OCI-LY1 (cell line): ENCODE measurements at regions not wholly inside any gene's neighbourhood (a gene's known extent, or its start where the extent isn't known, plus 50 kb on each side); places are given as distances from the start of the nearest gene placed in this dataset.

Experiments
- H2AFZ ChIP-seq: fragments of 200-600 bp; sonication (generic), shearing (Covaris generic); 2 replicates; pipeline ENCODE4 v1.6.0; 2014; ENCODE audit warnings: antibody characterized with exemption, mild to moderate bottlenecking, low read length
- H3F3A ChIP-seq: fragments of 200-600 bp; sonication (generic), shearing (Covaris generic); 2 replicates; pipeline ENCODE4 v1.6.0; 2014; ENCODE audit warnings: mild to moderate bottlenecking, antibody characterized with exemption, low read length, moderate library complexity; ENCODE audit not compliant: insufficient read depth
- H3K27ac ChIP-seq: fragments of 200-600 bp; sonication (generic); 2 replicates; pipeline ENCODE4 v1.5.1; 2014; ENCODE audit warnings: low read length, mixed run types, mild to moderate bottlenecking, low read depth; ENCODE audit not compliant: poor library complexity, severe bottlenecking
- H3K27me3 ChIP-seq: fragments of 200-600 bp; sonication (generic); 2 replicates; pipeline ENCODE4 v1.6.0; 2014; ENCODE audit warnings: antibody characterized with exemption, mild to moderate bottlenecking, low read length, moderate library complexity; ENCODE audit not compliant: insufficient read depth
- H3K36me3 ChIP-seq: fragments of 200-600 bp; sonication (generic); 2 replicates; pipeline ENCODE4 v1.6.1; 2014; ENCODE audit warnings: mild to moderate bottlenecking, antibody characterized with exemption, low read length, moderate library complexity, mixed read lengths; ENCODE audit not compliant: insufficient read depth
- H3K4me1 ChIP-seq: fragments of 200-600 bp; sonication (generic); 2 replicates; pipeline ENCODE4 v1.5.1; 2014; ENCODE audit warnings: mild to moderate bottlenecking, low read length, moderate library complexity; ENCODE audit not compliant: insufficient read depth, severe bottlenecking
- H3K4me2 ChIP-seq: fragments of 200-600 bp; sonication (generic), shearing (Covaris generic); 2 replicates; pipeline ENCODE4 v1.6.1; 2014; ENCODE audit warnings: low read length
- H3K4me3 ChIP-seq: fragments of 200-600 bp; sonication (generic); 2 replicates; pipeline ENCODE4 v1.5.1; 2014; ENCODE audit warnings: low read length, low read depth, mild to moderate bottlenecking, mixed read lengths; ENCODE audit not compliant: poor library complexity, severe bottlenecking
- H3K79me2 ChIP-seq: fragments of 200-600 bp; shearing (Covaris generic); 2 replicates; pipeline ENCODE4 v1.6.1; 2016; ENCODE audit warnings: mixed run types, low read length, mixed read lengths; ENCODE audit not compliant: insufficient read depth
- H3K9ac ChIP-seq: fragments of 200-600 bp; sonication (generic), shearing (Covaris generic); 2 replicates; pipeline ENCODE4 v1.6.1; 2014; ENCODE audit warnings: mild to moderate bottlenecking, low read length, mixed read lengths
- H3K9me2 ChIP-seq: fragments of 200-600 bp; sonication (generic), shearing (Covaris generic); 2 replicates; pipeline ENCODE4 v1.6.1; 2014; ENCODE audit warnings: low read depth, mild to moderate bottlenecking, low read length, mixed read lengths
- H3K9me3 ChIP-seq: fragments of 200-600 bp; shearing (Covaris generic); 2 replicates; pipeline ENCODE4 v1.6.1; 2014; ENCODE audit warnings: low read length, mixed read lengths
- H4K20me1 ChIP-seq: fragments of 200-600 bp; sonication (generic), shearing (Covaris generic); 2 replicates; pipeline ENCODE4 v1.6.0; 2016; ENCODE audit warnings: mild to moderate bottlenecking, low read length; ENCODE audit not compliant: insufficient read depth
- EZH2 ChIP-seq: fragments of 200-600 bp; sonication (generic), shearing (Covaris generic); IDR thresholded peaks from 2 replicates; pipeline ENCODE4 v1.8.0; 2017; ENCODE audit warnings: borderline replicate concordance, mixed run types, mild to moderate bottlenecking, antibody characterized with exemption, low read length, moderate library complexity, mixed read lengths
- TF ChIP-seq, protein P1 (sequence below): fragments of 200-600 bp; sonication (generic), shearing (Covaris generic); IDR thresholded peaks from 2 replicates; pipeline ENCODE4 v1.5.1; 2017; ENCODE audit warnings: mild to moderate bottlenecking, antibody characterized with exemption, low read length, moderate library complexity, mixed read lengths

- H3K36me3 ChIP-seq = no peaks in the 10 kb centered on the region
- H3K9me3 ChIP-seq = no peaks in the 10 kb centered on the region
- H3K4me2 ChIP-seq = no peak overlapping the region
- H3K79me2 ChIP-seq = no peaks in the 10 kb centered on the region
- no peaks in the 10 kb centered on the region for H3K9me2 ChIP-seq
- H3K27me3 ChIP-seq = no peaks in the 10 kb centered on the region
- no peaks in the 10 kb centered on the region for H3K4me1 ChIP-seq
- H3K27ac ChIP-seq = no peak overlapping the region
- H3F3A ChIP-seq = no peaks in the 10 kb centered on the region
- H3K9ac ChIP-seq = no peak overlapping the region
- H2AFZ ChIP-seq = no peak overlapping the region
- no peak overlapping the region for H3K4me3 ChIP-seq
- no peaks in the 10 kb centered on the region for H4K20me1 ChIP-seq
- no peak for TF ChIP-seq EZH2
- TF ChIP-seq, protein P1, sequence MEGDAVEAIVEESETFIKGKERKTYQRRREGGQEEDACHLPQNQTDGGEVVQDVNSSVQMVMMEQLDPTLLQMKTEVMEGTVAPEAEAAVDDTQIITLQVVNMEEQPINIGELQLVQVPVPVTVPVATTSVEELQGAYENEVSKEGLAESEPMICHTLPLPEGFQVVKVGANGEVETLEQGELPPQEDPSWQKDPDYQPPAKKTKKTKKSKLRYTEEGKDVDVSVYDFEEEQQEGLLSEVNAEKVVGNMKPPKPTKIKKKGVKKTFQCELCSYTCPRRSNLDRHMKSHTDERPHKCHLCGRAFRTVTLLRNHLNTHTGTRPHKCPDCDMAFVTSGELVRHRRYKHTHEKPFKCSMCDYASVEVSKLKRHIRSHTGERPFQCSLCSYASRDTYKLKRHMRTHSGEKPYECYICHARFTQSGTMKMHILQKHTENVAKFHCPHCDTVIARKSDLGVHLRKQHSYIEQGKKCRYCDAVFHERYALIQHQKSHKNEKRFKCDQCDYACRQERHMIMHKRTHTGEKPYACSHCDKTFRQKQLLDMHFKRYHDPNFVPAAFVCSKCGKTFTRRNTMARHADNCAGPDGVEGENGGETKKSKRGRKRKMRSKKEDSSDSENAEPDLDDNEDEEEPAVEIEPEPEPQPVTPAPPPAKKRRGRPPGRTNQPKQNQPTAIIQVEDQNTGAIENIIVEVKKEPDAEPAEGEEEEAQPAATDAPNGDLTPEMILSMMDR = no peak
Observed at GRCh38 chr9:113669522-113670115, 206.1 kb downstream of the RGS3 start.

DNA sequence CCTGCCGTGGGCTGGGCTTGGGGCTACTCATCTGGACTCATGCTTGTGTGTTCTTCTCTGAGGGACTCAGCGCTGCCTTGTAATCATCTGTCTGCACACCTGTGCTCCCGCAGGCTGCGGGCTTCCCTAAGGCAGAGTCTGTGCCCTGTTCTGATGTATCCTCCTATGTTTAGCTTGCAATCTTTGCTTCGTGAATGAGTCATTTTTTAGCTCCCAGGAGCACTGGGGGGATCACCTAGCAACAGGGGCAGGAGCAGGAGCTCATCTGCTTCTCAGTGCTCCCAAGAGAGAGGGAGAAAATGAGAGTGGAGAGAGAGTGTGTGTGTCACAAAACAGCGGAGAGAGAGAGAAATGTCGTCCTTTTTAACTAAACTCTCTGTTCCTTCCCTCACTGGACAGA, 202.4 kb upstream of the ZNF618 start:
- Histone ChIP-seq H3F3A (no peaks in the 10 kb centered on the region), H3K9me3 (no peaks in the 10 kb centered on the region), H3K27me3 (no peaks in the 10 kb centered on the region), H3K27ac (no peak overlapping the region), H4K20me1 (no peaks in the 10 kb centered on the region), H2AFZ (no peak overlapping the region), H3K4me1 (no peaks in the 10 kb centered on the region), H3K4me2 (no peak overlapping the region), H3K9ac (no peak overlapping the region), H3K79me2 (no peaks in the 10 kb centered on the region), H3K36me3 (no peaks in the 10 kb centered on the region), H3K9me2 (no peaks in the 10 kb centered on the region), H3K4me3 (no peak overlapping the region)
- TF ChIP-seq, protein P1 = no peak

GRCh38 chr9:113674436-113674835, 201.7 kb upstream of the ZNF618 start:
- H3K27me3 ChIP-seq = no peaks in the 10 kb centered on the region
- H3K9me3 ChIP-seq = no peaks in the 10 kb centered on the region
- H3K27ac ChIP-seq = no peak overlapping the region
- no peaks in the 10 kb centered on the region for H3K4me1 ChIP-seq
- H3F3A ChIP-seq = no peaks in the 10 kb centered on the region
- no peaks in the 10 kb centered on the region for H3K36me3 ChIP-seq
- H3K9me2 ChIP-seq = no peaks in the 10 kb centered on the region
- H3K9ac ChIP-seq = no peak overlapping the region
- H4K20me1 ChIP-seq = no peaks in the 10 kb centered on the region
- no peak overlapping the region for H3K4me3 ChIP-seq
- TF ChIP-seq EZH2 = no peak
- TF ChIP-seq, protein P1 = no peak
- no peaks in the 10 kb centered on the region for H3K79me2 ChIP-seq
- no peak overlapping the region for H2AFZ ChIP-seq
- H3K4me2 ChIP-seq = no peak overlapping the region
